OCI-LY1 (cell line): ENCODE measurements at regions not wholly inside any gene's neighbourhood (a gene's known extent, or its start where the extent isn't known, plus 50 kb on each side); places are given as distances from the start of the nearest gene placed in this dataset.

ENCODE experiments used
- EZH2 ChIP-seq: fragments of 200-600 bp; sonication (generic), shearing (Covaris generic); IDR thresholded peaks from 2 replicates; pipeline ENCODE4 v1.8.0; 2017; ENCODE audit warnings: borderline replicate concordance, mixed run types, mild to moderate bottlenecking, antibody characterized with exemption, low read length, moderate library complexity, mixed read lengths
- TF ChIP-seq, protein P1 (sequence below): fragments of 200-600 bp; sonication (generic), shearing (Covaris generic); IDR thresholded peaks from 2 replicates; pipeline ENCODE4 v1.5.1; 2017; ENCODE audit warnings: mild to moderate bottlenecking, antibody characterized with exemption, low read length, moderate library complexity, mixed read lengths

DNA sequence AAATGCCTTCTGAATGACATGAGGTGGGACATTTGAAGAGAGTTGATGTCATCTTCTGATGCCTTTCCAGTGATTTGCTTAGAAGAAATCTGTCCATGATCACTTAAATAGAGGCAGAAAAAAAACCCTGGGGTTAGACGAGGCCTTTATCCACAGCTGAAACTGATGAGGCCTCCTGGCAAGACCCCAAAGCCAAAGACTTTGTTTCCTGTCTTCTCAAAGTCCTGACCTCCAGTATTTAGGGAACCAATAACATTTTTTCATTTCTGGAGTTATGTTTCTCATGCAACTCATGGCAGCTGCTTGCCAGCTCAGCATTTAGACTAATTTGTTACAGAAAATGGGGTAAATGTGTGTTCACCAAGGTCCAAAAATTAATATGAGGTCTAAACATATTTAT is 248.0 kb upstream of the PRDM1 start:
- TF ChIP-seq, protein P1, sequence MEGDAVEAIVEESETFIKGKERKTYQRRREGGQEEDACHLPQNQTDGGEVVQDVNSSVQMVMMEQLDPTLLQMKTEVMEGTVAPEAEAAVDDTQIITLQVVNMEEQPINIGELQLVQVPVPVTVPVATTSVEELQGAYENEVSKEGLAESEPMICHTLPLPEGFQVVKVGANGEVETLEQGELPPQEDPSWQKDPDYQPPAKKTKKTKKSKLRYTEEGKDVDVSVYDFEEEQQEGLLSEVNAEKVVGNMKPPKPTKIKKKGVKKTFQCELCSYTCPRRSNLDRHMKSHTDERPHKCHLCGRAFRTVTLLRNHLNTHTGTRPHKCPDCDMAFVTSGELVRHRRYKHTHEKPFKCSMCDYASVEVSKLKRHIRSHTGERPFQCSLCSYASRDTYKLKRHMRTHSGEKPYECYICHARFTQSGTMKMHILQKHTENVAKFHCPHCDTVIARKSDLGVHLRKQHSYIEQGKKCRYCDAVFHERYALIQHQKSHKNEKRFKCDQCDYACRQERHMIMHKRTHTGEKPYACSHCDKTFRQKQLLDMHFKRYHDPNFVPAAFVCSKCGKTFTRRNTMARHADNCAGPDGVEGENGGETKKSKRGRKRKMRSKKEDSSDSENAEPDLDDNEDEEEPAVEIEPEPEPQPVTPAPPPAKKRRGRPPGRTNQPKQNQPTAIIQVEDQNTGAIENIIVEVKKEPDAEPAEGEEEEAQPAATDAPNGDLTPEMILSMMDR = no peak
- TF ChIP-seq EZH2 = no peak
